ENCODE measurements at regions not wholly inside any gene's neighbourhood (a gene's known extent, or its start where the extent isn't known, plus 50 kb on each side); places are given as distances from the start of the nearest gene placed in this dataset.

- no peak for TF ChIP-seq CTCF (IDR thresholded peaks at IDR 0.05; ENCODE audit: insufficient read depth, low read depth, low read length, missing control alignments)
- DNase-seq (ENCODE audit: low read depth) = no peak
- H3K4me3 ChIP-seq (ENCODE audit: low read depth, low read length) = no peak overlapping the region
Measured at GRCh38 chr10:131700506-131700905, 200.3 kb upstream of the PPP2R2D start.

- no peak overlapping the region for H3K4me3 ChIP-seq (ENCODE audit: low read depth, low read length)
- no peak for DNase-seq (ENCODE audit: low read depth)
- TF ChIP-seq CTCF (IDR thresholded peaks at IDR 0.05; ENCODE audit: insufficient read depth, low read depth, low read length, missing control alignments) = no peak
Measured at GRCh38 chr10:131701131-131701947, 199.5 kb upstream of the PPP2R2D start.

- no peak for TF ChIP-seq CTCF (IDR thresholded peaks at IDR 0.05; ENCODE audit: insufficient read depth, low read depth, low read length, missing control alignments)
- DNase-seq (ENCODE audit: low read depth) = no peak
- H3K4me3 ChIP-seq (ENCODE audit: low read depth, low read length) = no peak overlapping the region
Measured at GRCh38 chr10:131702531-131703356, 198.1 kb upstream of the PPP2R2D start.

- DNase-seq (ENCODE audit: low read depth) = no peak
- no peak for TF ChIP-seq CTCF (IDR thresholded peaks at IDR 0.05; ENCODE audit: insufficient read depth, low read depth, low read length, missing control alignments)
Measured at GRCh38 chr10:131703541-131703940, 197.3 kb upstream of the PPP2R2D start.

GRCh38 chr10:131703941-131704340 lies 196.9 kb upstream of the PPP2R2D start:
- no peak for TF ChIP-seq CTCF (IDR thresholded peaks at IDR 0.05; ENCODE audit: insufficient read depth, low read depth, low read length, missing control alignments)
- DNase-seq (ENCODE audit: low read depth) = no peak
- H3K4me3 ChIP-seq (ENCODE audit: low read depth, low read length) = no peak overlapping the region

More at GRCh38 chr10:131703541-131703940, 197.3 kb upstream of the PPP2R2D start:
- H3K4me3 ChIP-seq (ENCODE audit: low read depth, low read length) = no peak overlapping the region

GRCh38 chr10:131706476-131706875 lies 194.3 kb upstream of the PPP2R2D start:
- no peak for TF ChIP-seq CTCF (IDR thresholded peaks at IDR 0.05; ENCODE audit: insufficient read depth, low read depth, low read length, missing control alignments)
- DNase-seq (ENCODE audit: low read depth) = no peak
- no peak overlapping the region for H3K4me3 ChIP-seq (ENCODE audit: low read depth, low read length)
